Transverse colon (tissue), 4 donors: ENCODE measurements at regions not wholly inside any gene's neighbourhood (a gene's known extent, or its start where the extent isn't known, plus 50 kb on each side); places are given as distances from the start of the nearest gene placed in this dataset.

Experiments
- DNase-seq: peaks from one replicate; pipeline ENCODE4 v3.0.0-alpha.2; 2019
- H3K27ac ChIP-seq, 4 donors: fragments of 200-600 bp; sonication (generic); 2 replicates each; pipeline ENCODE4 v1.5.1; 2016 to 2018; ENCODE audit warnings: inconsistent platforms in 4 of 4
- H3K27me3 ChIP-seq: fragments of 200-600 bp; sonication (generic); 2 replicates; pipeline ENCODE4 v1.5.1; 2017; ENCODE audit warnings: inconsistent platforms
- H3K36me3 ChIP-seq, 4 donors: fragments of 200-600 bp; sonication (generic); 2 replicates each; pipeline ENCODE4 v1.5.1; 2017 to 2019; ENCODE audit warnings: inconsistent platforms in 4 of 4
- H3K4me1 ChIP-seq, 4 donors: fragments of 200-600 bp; sonication (generic); 2 replicates each; pipeline ENCODE4 v1.5.1; 2017 to 2020; ENCODE audit warnings: inconsistent platforms in 4 of 4
- H3K4me3 ChIP-seq, 4 donors: fragments of 200-600 bp; sonication (generic); 1 replicate in 1 of 4; 2 replicates in 3 of 4; pipeline versions ENCODE4 v1.5.1 to v1.6.1; 2017 to 2019; ENCODE audit warnings: inconsistent platforms in 4 of 4
- H3K9me3 ChIP-seq, 2 donors: fragments of 200-600 bp; sonication (generic); 2 replicates each; pipeline ENCODE4 v1.5.1; 2017 to 2019; ENCODE audit warnings: inconsistent platforms in 2 of 2
- CTCF ChIP-seq, 5 experiments: fragments of 200-600 bp in 3 of 5; fragments of 450-650 bp in 2 of 5; sonication (generic) in 3 of 5; IDR thresholded peaks; 1 replicate in 2 of 5; 2 replicates in 3 of 5; pipeline ENCODE4 v1.5.1; 2016 to 2017; ENCODE audit warnings: antibody characterized with exemption in 5 of 5, inconsistent platforms in 3 of 5, mild to moderate bottlenecking in 2 of 5, moderate library complexity in 1 of 5
- EP300 ChIP-seq: sonication (generic); formaldehyde crosslinking; IDR thresholded peaks from one replicate; pipeline ENCODE4 v1.6.1; 2017; ENCODE audit warnings: antibody characterized with exemption, low read depth
- POLR2A ChIP-seq: fragments of 450-650 bp; IDR thresholded peaks from one replicate; pipeline ENCODE4 v1.6.1; 2016; ENCODE audit warnings: antibody characterized with exemption, mild to moderate bottlenecking, moderate library complexity
- POLR2AphosphoS5 ChIP-seq, 3 donors: sonication (generic); formaldehyde crosslinking; IDR thresholded peaks; one replicate each; pipeline ENCODE4 v1.6.1; 2016; ENCODE audit warnings: antibody characterized with exemption in 3 of 3
- WGBS, 2 donors: methylation state at CpG; one replicate each; pipeline ENCODE4 v1.1.5; 2018; ENCODE audit warnings: low coverage in 1 of 2; 5-methylcytosine and 5-hydroxymethylcytosine counted together
- in situ Hi-C, 4 donors: fragments of 200-750 bp; cut with MboI; loops; one replicate each; pipeline versions ENCODE4 v1.15.0 to v1.15.1; 2017; ENCODE audit warnings: low sequenced_read_pairs in 3 of 4, low pct_ligation_motif_present in 1 of 4, low pct_unique_long_range_greater_than_20kb in 1 of 4
- intact Hi-C: fragments of 100-400 bp; cut with DNase I; formaldehyde crosslinking; loops from one replicate; pipeline ENCODE4 v1.15.1; 2023; ENCODE audit warnings: low total_unique reads

- peak overlapping the region; percentile 8 to 52 (median 45) for H3K27ac ChIP-seq
- H3K36me3 ChIP-seq: no peaks in the 10 kb centered on the region
- peak; percentile 16 for DNase-seq
- no peak overlapping the region for H3K4me3 ChIP-seq
- peaks cover 0 to 14% (median 7%) of the 10 kb centered on the region in 4 donors for H3K4me1 ChIP-seq
- no peak for TF ChIP-seq CTCF (IDR thresholded peaks at IDR 0.05)
- no peak for TF ChIP-seq EP300
- TF ChIP-seq POLR2A: no peak
- TF ChIP-seq POLR2AphosphoS5 (IDR thresholded peaks at IDR 0.05): peak in 1 of 3 donors; percentile 7
- intact Hi-C loops (no loop called here), in situ Hi-C loops (no loop called here)
- no peaks in the 10 kb centered on the region for H3K27me3 ChIP-seq
- WGBS, 2 donors: 39 to 47% methylated on average over 3 of the region's 3 CpGs
- H3K9me3 ChIP-seq: no peaks in the 10 kb centered on the region
Observed at GRCh38 chr11:80350541-80350940, 909.7 kb upstream of the TENM4 start.

GRCh38 chr11:80349997-80350396, 909.2 kb upstream of the TENM4 start:
- TF ChIP-seq POLR2A: no peak
- no peak for TF ChIP-seq POLR2AphosphoS5 (IDR thresholded peaks at IDR 0.05)
- no peak for TF ChIP-seq CTCF (IDR thresholded peaks at IDR 0.05)
- no peak for TF ChIP-seq EP300
- Histone ChIP-seq H3K4me1 (peaks cover 0 to 14% (median 7%) of the 10 kb centered on the region in 4 donors), H3K36me3 (no peaks in the 10 kb centered on the region), H3K9me3 (no peaks in the 10 kb centered on the region), H3K27ac (peak overlapping the region; percentile 8 to 52 (median 45)), H3K4me3 (no peak overlapping the region), H3K27me3 (no peaks in the 10 kb centered on the region)
- in situ Hi-C loops (no loop called here), intact Hi-C loops (no loop called here)
- peak; percentile 31 for DNase-seq

GRCh38 chr11:80346353-80347059, 905.7 kb upstream of the TENM4 start:
- Histone ChIP-seq H3K36me3 (no peaks in the 10 kb centered on the region), H3K4me1 (peaks cover 0 to 14% (median 7%) of the 10 kb centered on the region in 4 donors), H3K27me3 (no peaks in the 10 kb centered on the region), H3K9me3 (no peaks in the 10 kb centered on the region), H3K27ac (no peak overlapping the region), H3K4me3 (no peak overlapping the region)
- 47 to 59% methylated on average over 4 to 6 of the region's 6 CpGs for WGBS, 2 donors
- TF ChIP-seq POLR2A: no peak
- TF ChIP-seq EP300: no peak
- TF ChIP-seq POLR2AphosphoS5 (IDR thresholded peaks at IDR 0.05): no peak
- no peak for TF ChIP-seq CTCF (IDR thresholded peaks at IDR 0.05)
- intact Hi-C loops: no loop called here
- in situ Hi-C loops: no loop called here
- no peak for DNase-seq

GRCh38 chr11:80343436-80343835, 902.6 kb upstream of the TENM4 start:
- intact Hi-C loops (no loop called here), in situ Hi-C loops (no loop called here)
- no peak overlapping the region for H3K4me3 ChIP-seq
- TF ChIP-seq CTCF (IDR thresholded peaks at IDR 0.05) (no peak), POLR2A (no peak), POLR2AphosphoS5 (IDR thresholded peaks at IDR 0.05) (no peak), EP300 (no peak)
- no peak overlapping the region for H3K27ac ChIP-seq
- no peak for DNase-seq
- no peaks in the 10 kb centered on the region for H3K36me3 ChIP-seq
- no peaks in the 10 kb centered on the region for H3K9me3 ChIP-seq
- H3K27me3 ChIP-seq: no peaks in the 10 kb centered on the region
- H3K4me1 ChIP-seq: no peaks in the 10 kb centered on the region
